ENCODE measurements at regions not wholly inside any gene's neighbourhood (a gene's known extent, or its start where the extent isn't known, plus 50 kb on each side); places are given as distances from the start of the nearest gene placed in this dataset.
"Not testable (repeated sequence)": the region's sequence is repeated elsewhere in the genome, so short reads cannot be mapped to it uniquely, and the experiment has no call there.

- DNase-seq, result no peak
Measured at GRCh38 chr1:223001653-223002634, 141.1 kb downstream of the TLR5 start.

- DNase-seq, result no peak
Measured at GRCh38 chr1:223003549-223003948, 139.5 kb downstream of the TLR5 start.

- no peak for DNase-seq
Measured at GRCh38 chr1:223006371-223006770, 136.7 kb downstream of the TLR5 start.

GRCh38 chr1:223006917-223007648, 136.0 kb downstream of the TLR5 start:
- DNase-seq, result no peak

- no peak for DNase-seq
Measured at GRCh38 chr1:223007935-223008334, 135.1 kb downstream of the TLR5 start.

GRCh38 chr1:223008808-223009207, 134.2 kb downstream of the TLR5 start:
- DNase-seq, result no peak

GRCh38 chr1:223009406-223009805, 133.6 kb downstream of the TLR5 start:
- no peak for DNase-seq

- no peak for DNase-seq
Measured at GRCh38 chr1:223010582-223011504, 132.2 kb downstream of the TLR5 start.

- DNase-seq, result no peak
Measured at GRCh38 chr1:223011505-223011856, 131.6 kb downstream of the TLR5 start.

GRCh38 chr1:223012176-223012788, 130.8 kb downstream of the TLR5 start:
- DNase-seq, result no peak

GRCh38 chr1:223012938-223013337, 130.1 kb downstream of the TLR5 start:
- no peak for DNase-seq

GRCh38 chr1:223014142-223014873, 128.7 kb downstream of the TLR5 start:
- no peak for DNase-seq

- DNase-seq, result no peak
Measured at GRCh38 chr1:223016381-223016780, 126.7 kb downstream of the TLR5 start.

- DNase-seq, result no peak
Measured at GRCh38 chr1:223016890-223017289, 126.2 kb downstream of the TLR5 start.

GRCh38 chr1:223017291-223017690, 125.8 kb downstream of the TLR5 start:
- DNase-seq, result no peak

- no peak for DNase-seq
Measured at GRCh38 chr1:223018534-223018933, 124.5 kb downstream of the TLR5 start.

- no peak for DNase-seq
Measured at GRCh38 chr1:223019256-223019655, 123.8 kb downstream of the TLR5 start.

GRCh38 chr1:223020770-223021169, 122.3 kb downstream of the TLR5 start:
- no peak for DNase-seq

- no peak for DNase-seq
Measured at GRCh38 chr1:223022641-223023473, 120.2 kb downstream of the TLR5 start.

- DNase-seq, result no peak
Measured at GRCh38 chr1:223023863-223024262, 119.2 kb downstream of the TLR5 start.

- not testable (repeated sequence) for DNase-seq
Measured at GRCh38 chr1:223024486-223024885, 118.6 kb downstream of the TLR5 start.
